A549 (cell line): ENCODE measurements at regions not wholly inside any gene's neighbourhood (a gene's known extent, or its start where the extent isn't known, plus 50 kb on each side); places are given as distances from the start of the nearest gene placed in this dataset.

Experiments used
- ATAC-seq, 2 experiments: fragments of 200-7000 bp in 1 of 2; fragments of >200 bp in 1 of 2; cut with Nextera tagmentation in 1 of 2; cut with Tn5 transposase in 1 of 2; 3 replicates each; pipeline versions ENCODE4 v1.8.0 to v1.9.1; 2018 to 2020; ENCODE audit warnings: mild to moderate bottlenecking in 1 of 2, moderate library complexity in 1 of 2
- CTCF ChIA-PET: fragments of 300-600 bp; sonication (Branson Sonifier 250); formaldehyde crosslinking; extraction: SDS; loops from one replicate; lab custom pipeline; 2021; ENCODE audit warnings: antibody characterized with exemption, inconsistent platforms; lab: Yijun Ruan, JAX
- POLR2A ChIA-PET: fragments of 350-600 bp; formaldehyde crosslinking; extraction: SDS; loops from one replicate; lab custom pipeline; 2021; ENCODE audit warnings: antibody characterized with exemption, inconsistent platforms; lab: Yijun Ruan, JAX
- DNase-seq, 2 experiments: peaks; one replicate each; pipeline versions ENCODE4 v3.0.0 to v3.0.0-alpha.2; 2011 to 2016; ENCODE audit warnings: low read depth in 1 of 2, low spot score in 1 of 2
- FAIRE-seq: peaks from 2 replicates; lab custom pipeline; 2011; peaks lifted over from hg19 to GRCh38; lab: Jason Lieb, UNC
- H3K27ac ChIP-seq, 2 experiments: fragments of >200 bp; sonication (Bioruptor Twin); formaldehyde crosslinking; 3 replicates each; pipeline ENCODE4 v1.5.1; 2016 to 2017
- H3K4me1 ChIP-seq: fragments of >200 bp; sonication (Bioruptor Twin); formaldehyde crosslinking; 3 replicates; pipeline ENCODE4 v1.6.1; 2016
- H3K4me2 ChIP-seq: fragments of >200 bp; sonication (Bioruptor Twin); formaldehyde crosslinking; 3 replicates; pipeline ENCODE4 v1.6.1; 2016
- H3K4me3 ChIP-seq: fragments of >200 bp; sonication (Bioruptor Twin); formaldehyde crosslinking; 3 replicates; pipeline ENCODE4 v1.5.1; 2016
- H3K9me3 ChIP-seq: fragments of >200 bp; sonication (Bioruptor Twin); formaldehyde crosslinking; 3 replicates; pipeline ENCODE4 v1.6.1; 2016
- ATOH8 ChIP-seq: fragments of 250-450 bp; sonication (Bioruptor Pico); IDR thresholded peaks from 2 replicates; pipeline ENCODE4 v1.5.0; 2020; ENCODE audit warnings: low read depth, mild to moderate bottlenecking, moderate library complexity
- BHLHE40 ChIP-seq: IDR thresholded peaks from 2 replicates; pipeline ENCODE4 v1.6.1; 2012; ENCODE audit warnings: low read depth, low read length, inconsistent platforms
- CBX8 ChIP-seq: fragments of 200-600 bp; sonication (generic); IDR thresholded peaks from 2 replicates; pipeline ENCODE4 v1.6.1; 2016
- CEBPB ChIP-seq, 2 experiments: fragments of >200 bp in 1 of 2; sonication (Bioruptor Twin) in 1 of 2; formaldehyde crosslinking in 1 of 2; IDR thresholded peaks; 2 replicates each; pipeline ENCODE4 v1.6.1; 2012 to 2016
- CHD4 ChIP-seq: fragments of 200-600 bp; sonication (generic); IDR thresholded peaks from 2 replicates; pipeline ENCODE4 v1.6.1; 2016; ENCODE audit warnings: antibody characterized with exemption, mild to moderate bottlenecking, borderline replicate concordance
- E2F6 ChIP-seq: IDR thresholded peaks from 2 replicates; pipeline ENCODE4 v1.6.1; 2012; ENCODE audit warnings: low read depth, borderline replicate concordance
- EHMT2 ChIP-seq: fragments of 200-600 bp; sonication (generic); IDR thresholded peaks from 2 replicates; pipeline ENCODE4 v1.6.1; 2016; ENCODE audit warnings: antibody characterized with exemption, low read depth, mild to moderate bottlenecking, moderate library complexity
- FOSL2 ChIP-seq, 2 experiments: fragments of 450-650 bp in 1 of 2; fragments of >200 bp in 1 of 2; sonication (Bioruptor Twin) in 1 of 2; formaldehyde crosslinking; IDR thresholded peaks; 2 replicates each; pipeline versions ENCODE4 v1.5.0 to v1.6.1; 2016 to 2020; ENCODE audit warnings: mild to moderate bottlenecking in 1 of 2, moderate library complexity in 1 of 2
- GATA3 ChIP-seq: IDR thresholded peaks from 2 replicates; pipeline ENCODE4 v1.6.1; 2012; ENCODE audit warnings: borderline replicate concordance
- HOXB13 ChIP-seq: fragments of 250-450 bp; sonication (Bioruptor Pico); IDR thresholded peaks from 2 replicates; pipeline ENCODE4 v1.5.0; 2020; ENCODE audit warnings: low read depth, mild to moderate bottlenecking, moderate library complexity
- HOXB5 ChIP-seq: fragments of 250-450 bp; sonication (Bioruptor Pico); IDR thresholded peaks from 2 replicates; pipeline ENCODE4 v1.5.0; 2020; ENCODE audit warnings: mild to moderate bottlenecking, moderate library complexity
- JUNB ChIP-seq: fragments of >200 bp; sonication (Bioruptor Twin); formaldehyde crosslinking; IDR thresholded peaks from 2 replicates; pipeline ENCODE4 v1.6.1; 2016
- MAFK ChIP-seq: fragments of 450-650 bp; IDR thresholded peaks from 2 replicates; pipeline ENCODE4 v1.6.1; 2014; ENCODE audit not compliant: partially characterized antibody
- MAX ChIP-seq: IDR thresholded peaks from 2 replicates; pipeline ENCODE4 v1.6.1; 2012
- MYC ChIP-seq: IDR thresholded peaks from 2 replicates; pipeline ENCODE4 v1.6.1; 2012; ENCODE audit warnings: mild to moderate bottlenecking, inconsistent platforms, low read length, improper control_type of control experiment, borderline replicate concordance
- PHF8 ChIP-seq: fragments of 200-600 bp; sonication (generic); IDR thresholded peaks from 2 replicates; pipeline ENCODE4 v1.6.1; 2016; ENCODE audit warnings: low read depth, mild to moderate bottlenecking, antibody characterized with exemption, moderate library complexity, borderline replicate concordance
- POLR2A ChIP-seq: IDR thresholded peaks from 2 replicates; pipeline ENCODE4 v1.6.1; 2012; ENCODE audit warnings: mild to moderate bottlenecking, low read length
- USF2 ChIP-seq: fragments of 450-650 bp; IDR thresholded peaks from 2 replicates; pipeline ENCODE4 v1.6.1; 2014; ENCODE audit warnings: antibody characterized with exemption
- ZNF302 ChIP-seq: fragments of 250-450 bp; sonication (Bioruptor Pico); IDR thresholded peaks from 2 replicates; pipeline ENCODE4 v1.9.0; 2021; ENCODE audit warnings: inconsistent platforms, mild to moderate bottlenecking, moderate library complexity
- WGBS: methylation state at CpG from one replicate; pipeline ENCODE4 v1.1.6; 2017; ENCODE audit errors: missing lambda C conversion rate; 5-methylcytosine and 5-hydroxymethylcytosine counted together

- POLR2A ChIA-PET, result no interaction called here
- Histone ChIP-seq H3K4me1 (no peaks in the 10 kb centered on the region), H3K4me3 (no peak overlapping the region), H3K4me2 (no peak overlapping the region), H3K27ac (no peak overlapping the region), H3K9me3 (no peaks in the 10 kb centered on the region)
- DNase-seq (no peak), ATAC-seq (no peak), FAIRE-seq (no peak)
- CTCF ChIA-PET, result no interaction called here
- WGBS, result 75% methylated on average over 2 of the region's 2 CpGs
- TF ChIP-seq HOXB13 (CRISPR knock-in tag), result no peak
- TF ChIP-seq POLR2A, result no peak
- TF ChIP-seq ATOH8, result no peak
- TF ChIP-seq E2F6, result no peak
- no peak for TF ChIP-seq CBX8
- no peak for TF ChIP-seq EHMT2
- no peak for TF ChIP-seq BHLHE40
- TF ChIP-seq USF2, result no peak
- TF ChIP-seq FOSL2 (IDR thresholded peaks at IDR 0.05), result no peak
- TF ChIP-seq FOSL2 (CRISPR knock-in tag; IDR thresholded peaks at IDR 0.05), result no peak
These were observed 441.9 kb upstream of the PTCHD4 start for GRCh38 chr6:48552905-48553304.

GRCh38 chr6:48550603-48551002 lies 439.6 kb upstream of the PTCHD4 start:
- ATAC-seq, result no peak
- Histone ChIP-seq H3K4me1 (no peaks in the 10 kb centered on the region), H3K4me2 (no peak overlapping the region), H3K27ac (no peak overlapping the region), H3K4me3 (no peak overlapping the region), H3K9me3 (no peaks in the 10 kb centered on the region)
- WGBS, result 63% methylated on average over 3 of the region's 3 CpGs
- no peak for FAIRE-seq
- TF ChIP-seq MAFK (peak; percentile 70), MAX (no peak)
- DNase-seq, result no peak
- ChIA-PET CTCF (no interaction called here), POLR2A (no interaction called here)

- H3K27ac ChIP-seq, result no peak overlapping the region
- peak overlapping the region; percentile 30; the same call in 2 of the 3 replicates for H3K4me2 ChIP-seq
- no peaks in the 10 kb centered on the region for H3K9me3 ChIP-seq
- no peak for FAIRE-seq
- POLR2A ChIA-PET, result no interaction called here
- no peak for DNase-seq
- TF ChIP-seq JUNB (no peak), CHD4 (no peak), CEBPB (IDR thresholded peaks at IDR 0.05) (peak in 1 of 2 experiments; percentile 63; a peak in 2 of 4 replicates)
- peaks cover 11% of the 10 kb centered on the region; the same call in 2 of the 3 replicates for H3K4me1 ChIP-seq
- no peak overlapping the region for H3K4me3 ChIP-seq
- ATAC-seq, result no peak
- WGBS, result 88% methylated on average over 2 of the region's 2 CpGs
- CTCF ChIA-PET, result no interaction called here
These were observed 431.2 kb upstream of the PTCHD4 start for GRCh38 chr6:48542191-48542590.

GRCh38 chr6:48541649-48542048 lies 430.7 kb upstream of the PTCHD4 start:
- no peaks in the 10 kb centered on the region for H3K9me3 ChIP-seq
- H3K27ac ChIP-seq, result no peak overlapping the region
- H3K4me2 ChIP-seq, result peak overlapping the region; percentile 30; the same call in 2 of the 3 replicates
- POLR2A ChIA-PET, result no interaction called here
- peaks cover 11% of the 10 kb centered on the region; the same call in 2 of the 3 replicates for H3K4me1 ChIP-seq
- FAIRE-seq, result no peak
- CTCF ChIA-PET, result interaction anchor here (0.7 kb wide), 1 partner anchor 43 kb away, joined by 3 read pairs; no protein-coding TSS in a partner anchor
- no peak overlapping the region for H3K4me3 ChIP-seq
- ATAC-seq, result peak in 1 of 2 experiments; percentile 68; a peak in 3 of 6 replicates
- peak in 1 of 2 experiments; percentile 7 for DNase-seq
- no peak for TF ChIP-seq HOXB5 (CRISPR knock-in tag)
- TF ChIP-seq CEBPB (IDR thresholded peaks at IDR 0.05), result no peak
- no peak for TF ChIP-seq HOXB13 (CRISPR knock-in tag)
- TF ChIP-seq USF2, result no peak
- TF ChIP-seq FOSL2 (IDR thresholded peaks at IDR 0.05), result no peak
- TF ChIP-seq FOSL2 (CRISPR knock-in tag; IDR thresholded peaks at IDR 0.05), result peak; percentile 48
- TF ChIP-seq MYC, result no peak
- TF ChIP-seq POLR2A, result no peak
- no peak for TF ChIP-seq ZNF302 (CRISPR knock-in tag)
- TF ChIP-seq PHF8, result no peak
- TF ChIP-seq GATA3, result peak; percentile 91
